T-helper 1 cell (primary cell): ENCODE measurements at regions not wholly inside any gene's neighbourhood (a gene's known extent, or its start where the extent isn't known, plus 50 kb on each side); places are given as distances from the start of the nearest gene placed in this dataset.
"Not testable (repeated sequence)": the region's sequence is repeated elsewhere in the genome, so short reads cannot be mapped to it uniquely, and the experiment has no call there.

Experiments used
- DNase-seq, 5 donors: peaks; one replicate each; pipeline ENCODE4 v3.0.0-alpha.2; 2012 to 2020

DNA sequence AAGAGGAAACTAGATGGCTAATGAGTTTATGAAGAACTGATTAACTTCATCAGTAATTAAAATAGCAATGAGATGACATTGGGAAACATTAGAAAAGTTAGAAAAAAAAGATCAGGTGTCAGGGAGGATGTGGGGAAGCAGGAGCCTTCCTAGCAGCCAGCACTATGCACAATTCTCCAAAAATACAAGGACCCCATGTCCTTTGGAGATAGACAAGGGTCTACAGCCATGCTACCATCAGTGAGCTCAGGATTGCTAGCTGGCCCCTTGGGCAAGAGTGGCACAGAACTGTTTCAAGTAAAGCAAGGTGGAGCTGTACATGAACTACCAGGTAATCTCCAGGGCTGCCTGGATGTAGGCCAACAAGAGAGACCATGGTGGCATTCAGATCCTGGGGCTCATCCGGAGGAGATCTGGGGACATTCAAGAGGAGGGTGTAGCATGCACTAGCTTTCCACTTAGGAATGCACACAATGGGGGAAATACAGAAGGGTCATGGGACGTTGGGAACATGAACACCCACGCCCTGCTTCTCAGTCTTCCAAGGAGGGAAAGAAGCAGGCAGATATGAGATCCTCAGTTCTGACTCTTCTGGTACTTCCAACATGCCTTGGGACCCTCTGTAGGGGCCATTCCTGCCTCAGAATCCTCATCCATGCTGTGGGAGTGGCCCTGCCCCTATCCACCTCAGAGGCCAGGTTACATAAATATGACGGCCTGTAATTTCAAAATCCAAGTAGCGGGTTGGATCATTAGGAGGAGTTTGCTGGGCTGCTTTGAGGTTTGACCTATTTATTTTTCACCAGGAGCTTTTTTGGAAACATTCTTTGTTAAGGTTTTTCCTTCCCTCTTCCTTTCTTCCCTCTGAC is 82.2 kb upstream of the HABP2 start:
- DNase-seq: no peak

DNA sequence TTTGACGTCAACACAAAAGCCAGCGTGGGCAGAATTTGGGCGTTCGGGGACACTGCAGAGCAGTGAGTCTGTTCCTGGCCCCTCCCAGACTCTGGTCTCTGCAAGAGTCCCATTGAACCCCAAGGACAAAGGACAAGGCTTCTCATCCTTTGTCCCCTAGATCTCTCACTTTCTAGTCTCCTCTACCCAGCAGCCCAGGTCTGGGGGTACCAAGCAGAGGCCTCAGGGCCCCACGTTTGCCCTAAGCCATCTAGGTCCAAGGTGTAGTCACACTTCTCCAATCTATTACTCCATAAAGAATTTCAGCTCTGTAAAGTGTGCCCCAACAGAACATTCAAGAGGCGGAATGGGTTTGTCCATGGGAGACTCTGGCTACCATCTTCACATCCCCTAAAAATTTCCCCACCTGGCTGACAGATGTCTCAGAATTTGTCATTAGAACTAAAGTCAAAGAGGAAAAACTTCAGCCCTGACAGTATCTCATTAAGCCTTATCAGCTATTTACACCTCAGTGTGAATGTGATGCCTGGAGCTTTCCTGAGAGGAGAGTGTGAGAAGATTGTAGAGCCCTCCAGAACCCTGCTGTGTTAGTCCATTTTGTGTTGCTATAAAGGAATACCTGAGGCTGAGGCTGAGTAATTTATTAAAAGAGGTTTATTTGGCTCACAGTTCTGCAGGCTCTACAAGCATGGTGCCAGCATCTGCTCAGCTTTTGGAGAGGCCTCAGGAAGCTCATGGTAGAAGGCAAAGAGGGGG is 81.4 kb upstream of the HABP2 start:
- no peak for DNase-seq

DNA sequence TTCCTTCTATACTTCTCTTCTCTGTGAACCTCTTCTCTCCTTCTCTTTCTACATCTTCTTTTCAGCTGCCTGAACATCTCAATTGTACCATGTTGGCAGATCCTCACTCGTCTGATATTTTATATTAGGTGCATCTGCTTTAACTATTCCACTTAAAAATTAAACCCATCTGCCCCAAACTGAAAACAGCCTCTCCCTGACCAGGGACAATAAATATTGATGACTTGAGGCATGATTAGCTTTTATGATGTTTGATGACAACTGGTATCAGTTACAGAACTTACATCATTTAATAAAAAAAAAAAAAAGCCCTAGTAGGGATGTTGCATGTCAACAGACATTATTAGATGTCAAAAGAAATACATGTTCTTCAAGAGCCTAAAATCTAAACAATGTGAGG is 79.8 kb upstream of the HABP2 start:
- no peak for DNase-seq

- DNase-seq: no peak
Measured at GRCh38 chr10:113473851-113474250, 79.0 kb upstream of the HABP2 start.

DNA sequence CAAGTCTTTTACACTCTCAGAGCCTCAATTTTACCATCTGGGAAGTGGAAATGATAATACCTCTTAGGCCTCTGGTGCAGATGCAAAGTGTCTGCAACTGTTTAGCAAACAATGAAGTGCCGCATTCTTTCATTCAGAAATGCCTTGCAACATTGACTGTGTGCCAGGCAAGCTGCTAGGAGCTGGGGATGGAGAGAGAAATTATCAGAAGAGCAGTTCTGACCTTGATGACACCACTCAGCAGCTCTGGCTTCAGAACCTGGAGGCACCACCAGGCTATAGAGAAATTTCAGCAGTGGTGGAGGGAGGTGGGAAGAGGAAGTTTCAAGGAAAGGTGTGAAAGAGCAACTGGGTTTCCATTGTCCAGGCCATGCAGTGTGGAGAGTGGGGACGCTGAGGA is 78.1 kb upstream of the HABP2 start:
- no peak for DNase-seq

DNA sequence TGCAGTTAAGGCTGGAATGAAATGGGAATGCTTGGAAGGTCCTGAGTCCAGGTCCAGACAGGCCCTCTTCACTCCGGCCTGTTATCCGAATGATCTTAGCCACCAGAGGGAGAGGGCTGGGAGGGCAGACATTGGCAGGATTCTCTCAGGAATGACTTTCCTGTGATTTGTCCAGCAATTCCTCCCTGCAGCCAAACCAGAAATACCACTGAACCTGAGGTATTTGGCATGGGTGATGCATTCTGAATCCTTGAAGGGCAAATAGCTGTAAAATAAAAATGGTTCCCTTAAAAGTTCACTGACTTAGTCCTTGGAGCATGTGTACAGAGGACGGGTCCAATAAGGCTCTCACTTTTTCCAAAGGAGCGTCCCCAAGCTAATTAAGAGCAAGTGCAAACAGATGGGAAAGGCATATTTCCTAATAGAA is 77.5 kb upstream of the HABP2 start:
- no peak for DNase-seq

- no peak for DNase-seq
Measured at GRCh38 chr10:113476191-113476590, 76.7 kb upstream of the HABP2 start.

DNA sequence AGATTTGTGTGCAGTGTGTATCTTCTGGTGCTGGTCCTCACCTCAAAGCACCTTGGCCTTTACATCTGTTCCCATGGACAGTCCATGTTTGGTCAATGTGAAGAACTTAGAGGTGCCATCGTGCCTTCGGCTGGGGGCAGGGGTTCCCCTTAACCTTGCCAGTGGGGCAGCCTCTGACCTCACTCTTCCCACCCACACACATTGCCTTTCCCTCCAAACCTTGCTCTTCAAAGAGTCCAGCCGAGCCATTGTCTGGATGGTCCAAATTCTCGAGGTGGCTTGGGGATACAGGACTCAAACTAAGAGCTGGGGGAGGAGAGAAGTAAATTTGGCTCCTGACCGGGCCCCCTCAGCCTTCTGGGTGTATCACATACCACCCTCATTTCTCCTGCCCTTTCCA is 76.2 kb upstream of the HABP2 start:
- DNase-seq: no peak

DNA sequence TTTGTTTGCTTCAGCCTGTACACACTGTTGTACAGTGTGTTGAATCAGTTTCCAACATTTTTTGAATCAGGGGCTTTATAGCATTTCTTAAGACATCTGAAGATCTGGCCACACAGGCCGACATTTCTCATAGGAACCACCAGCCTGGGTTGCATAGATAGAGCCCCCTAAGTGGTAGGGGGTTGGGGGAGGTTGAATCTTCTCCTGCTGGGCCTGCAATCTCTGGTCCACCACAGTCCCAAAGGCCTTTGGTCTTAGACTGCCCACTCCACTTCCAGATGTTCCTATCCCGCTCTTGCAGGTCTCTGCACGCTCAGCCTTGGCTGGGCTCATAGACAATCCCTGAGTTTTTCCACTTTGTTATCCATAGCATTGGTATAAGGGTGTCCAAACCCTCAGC is 75.4 kb upstream of the HABP2 start:
- DNase-seq: no peak

DNA sequence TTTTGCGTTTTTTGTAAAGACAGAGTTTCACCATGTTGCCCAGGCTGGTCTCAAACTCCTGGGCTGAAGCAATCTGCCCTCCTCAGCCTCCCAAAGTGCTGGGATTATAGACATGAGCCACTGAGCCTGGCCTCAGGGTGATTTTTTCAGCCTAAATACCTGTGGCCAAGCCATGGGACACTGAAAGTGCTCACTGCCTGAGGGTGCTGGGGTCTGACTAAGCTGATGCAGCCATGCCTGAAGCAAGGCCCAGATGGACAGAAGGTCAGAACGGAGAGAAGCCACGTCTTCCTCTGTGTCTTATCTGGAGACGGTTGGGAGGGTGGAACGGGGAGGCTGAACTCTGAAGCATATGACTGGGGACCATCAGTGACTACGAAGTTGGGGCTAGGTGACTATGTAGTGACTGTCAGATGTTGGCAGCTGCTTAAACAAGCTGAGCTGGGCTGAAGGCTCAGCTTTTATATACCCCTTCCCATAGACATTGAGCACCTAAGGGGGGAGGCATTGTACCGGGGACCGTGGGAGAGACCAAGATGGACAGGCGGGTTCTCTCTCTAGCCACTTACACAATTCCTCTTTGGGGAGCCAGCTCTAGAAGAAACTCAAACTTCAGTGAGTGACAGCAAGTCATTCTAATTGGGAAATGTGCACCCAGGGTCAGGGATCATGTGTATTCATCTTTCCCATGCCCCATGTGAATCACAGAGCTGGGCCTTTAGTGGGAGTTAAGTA is 73.3 kb upstream of the HABP2 start:
- DNase-seq: no peak

DNA sequence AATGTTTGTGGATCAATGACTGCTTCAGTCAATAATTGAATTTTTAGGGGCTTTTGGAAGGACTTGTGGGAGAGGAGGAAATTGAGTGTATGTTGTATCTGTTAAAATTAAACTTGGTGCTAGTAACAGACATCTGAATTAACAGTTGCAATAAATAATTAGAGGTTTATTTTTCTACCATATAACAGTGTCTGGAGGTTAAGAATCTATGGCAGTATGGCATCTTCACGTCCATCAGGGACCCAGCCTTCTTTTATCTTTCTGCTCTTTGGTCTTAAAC is 72.8 kb upstream of the HABP2 start:
- DNase-seq: no peak

- no peak for DNase-seq
Measured at GRCh38 chr10:113480851-113481502, 71.9 kb upstream of the HABP2 start.

- DNase-seq: no peak
Measured at GRCh38 chr10:113484487-113484886, 68.4 kb upstream of the HABP2 start.

DNA sequence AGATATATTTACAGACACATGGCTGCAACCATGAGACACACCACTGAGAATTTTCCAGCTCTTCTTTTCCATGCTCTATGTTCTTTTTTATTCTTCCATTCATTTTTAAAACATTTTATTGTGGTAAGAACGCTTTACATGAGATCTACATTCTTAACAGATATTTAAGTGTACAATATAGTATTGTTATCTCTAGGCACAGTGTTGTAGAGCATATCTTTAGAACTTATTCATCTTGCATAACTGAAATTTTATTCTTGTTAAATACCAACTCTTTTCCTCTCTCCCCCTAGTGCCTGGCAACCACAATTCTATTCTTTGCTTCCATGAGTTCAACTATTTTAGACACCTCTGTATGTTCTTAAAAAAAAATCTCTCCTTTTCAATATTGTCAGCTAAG is 67.1 kb upstream of the HABP2 start:
- no peak for DNase-seq

DNA sequence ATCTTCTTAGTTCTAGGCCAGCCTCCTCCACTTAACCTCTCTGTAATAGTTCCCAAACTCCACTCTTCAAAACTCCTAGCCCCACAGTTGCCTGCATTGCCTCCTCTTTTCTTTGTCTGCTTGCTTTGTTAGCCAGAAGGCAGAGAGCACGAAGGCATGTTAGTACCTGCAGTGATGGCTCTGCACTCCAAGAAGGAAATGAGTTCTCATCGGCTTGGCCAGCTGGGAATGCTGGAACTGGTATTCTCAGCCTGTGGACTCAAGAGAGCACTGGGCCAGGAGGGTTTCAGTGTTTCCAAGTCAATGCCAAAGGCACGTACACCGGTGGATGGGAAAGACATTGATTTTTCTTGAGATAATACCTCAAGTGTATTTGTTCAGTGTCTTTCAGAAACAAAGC is 66.3 kb upstream of the HABP2 start:
- DNase-seq: no peak

DNA sequence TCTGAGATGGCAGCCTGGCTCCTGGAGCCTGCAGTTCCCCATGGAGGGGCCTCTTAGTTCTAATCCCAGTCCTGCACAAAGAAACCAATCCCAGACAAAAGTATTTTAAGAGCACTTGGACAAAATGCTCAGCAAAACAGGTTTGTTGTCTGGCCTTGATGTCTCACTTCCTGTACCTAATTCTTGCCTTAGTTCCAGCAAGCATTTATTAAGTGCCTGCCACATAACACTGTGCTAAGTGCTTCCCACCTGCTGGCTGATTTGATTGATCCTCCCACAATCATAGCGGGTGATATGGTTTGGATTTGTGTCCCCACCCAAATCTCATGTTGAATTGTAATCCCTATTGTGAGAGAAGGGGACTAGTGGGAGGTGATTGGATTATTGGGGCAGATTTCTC is 65.7 kb upstream of the HABP2 start:
- DNase-seq: no peak

GRCh38 chr10:113488186-113488585 is 64.7 kb upstream of the HABP2 start:
- DNase-seq: no peak

- not testable (repeated sequence) for DNase-seq
Measured at GRCh38 chr10:113489522-113489921, 63.3 kb upstream of the HABP2 start.

- DNase-seq: no peak
Measured at GRCh38 chr10:113491967-113492565, 60.8 kb upstream of the HABP2 start.

DNA sequence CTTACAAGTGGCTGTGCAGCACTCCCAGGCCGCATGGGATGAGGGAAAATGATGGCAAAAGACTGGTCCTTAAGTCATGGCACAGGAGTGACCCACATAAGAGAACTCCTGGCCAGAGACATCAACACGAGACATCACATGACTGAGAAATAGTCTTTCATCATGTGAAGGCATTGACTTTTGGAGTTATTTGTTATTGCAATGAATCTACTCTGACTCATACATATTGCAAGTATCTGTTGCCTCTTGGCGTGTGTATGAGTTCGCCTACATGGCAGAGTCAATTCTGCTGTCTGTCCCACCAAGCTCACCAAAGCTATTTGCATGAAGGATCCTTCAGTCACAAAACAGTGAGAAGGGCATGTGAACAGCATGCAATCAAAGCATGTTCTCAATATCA is 59.7 kb upstream of the HABP2 start:
- no peak for DNase-seq

- DNase-seq: no peak
Measured at GRCh38 chr10:113493882-113494301, 59.0 kb upstream of the HABP2 start.

DNA sequence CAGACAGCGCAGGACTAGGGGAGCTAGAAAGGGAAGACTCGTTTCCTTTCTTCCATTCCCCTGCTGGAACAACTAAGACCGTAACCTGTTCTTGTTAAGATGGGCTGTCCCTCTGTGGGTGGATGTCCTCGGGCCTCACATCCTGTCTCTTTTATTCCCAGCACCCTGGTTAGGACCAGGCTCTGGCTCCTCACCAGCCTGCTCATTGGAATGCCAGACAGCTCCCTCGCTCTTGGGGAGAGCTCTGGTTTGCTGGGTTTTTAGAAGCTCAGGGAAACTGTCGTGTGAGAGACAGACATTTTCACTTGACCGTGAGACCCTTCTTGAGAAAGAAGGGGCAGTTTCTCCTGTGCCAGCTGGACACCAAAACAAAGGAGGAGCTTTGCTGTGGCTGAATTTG is 58.1 kb upstream of the HABP2 start:
- DNase-seq: no peak

GRCh38 chr10:113495553-113495952 is 57.3 kb upstream of the HABP2 start:
- DNase-seq: no peak
